ENCODE measurements at regions not wholly inside any gene's neighbourhood (a gene's known extent, or its start where the extent isn't known, plus 50 kb on each side); places are given as distances from the start of the nearest gene placed in this dataset.

GRCh38 chr6:113802779-113803178 is 54.4 kb upstream of the MARCKS start (continued):
- TF ChIP-seq JUND (IDR thresholded peaks at IDR 0.05) (no peak), ELF1 (IDR thresholded peaks at IDR 0.05; ENCODE audit: borderline replicate concordance, low read depth) (no peak), POLR2A (IDR thresholded peaks at IDR 0.05; ENCODE audit: borderline replicate concordance, extremely low read depth, insufficient read depth, insufficient read length) (no peak), CBX3 (IDR thresholded peaks at IDR 0.05; ENCODE audit: low read depth) (no peak), CTCF (IDR thresholded peaks at IDR 0.05 in 2 of 3, conservative IDR thresholded peaks at IDR 0.05 in 1 of 3; ENCODE audit: borderline replicate concordance in 1 of 3, insufficient read depth in 1 of 3, low read depth in 2 of 3, low read length in 2 of 3) (no peak)

GRCh38 chr6:113805173-113805790 is 51.9 kb upstream of the MARCKS start:
- H2AFZ ChIP-seq (ENCODE audit: low read depth, low read length, poor library complexity, severe bottlenecking) = no peak overlapping the region
- DNase-seq (ENCODE audit: low read depth, low spot score) = no peak
- no peaks in the 10 kb centered on the region for H3K9me3 ChIP-seq (ENCODE audit: control insufficient read depth in 1 of 2, insufficient read depth in 1 of 2, low read depth in 1 of 2, low read length in 2 of 2)
- H3K36me3 ChIP-seq (ENCODE audit: control insufficient read depth in 1 of 2, insufficient read depth in 2 of 2, low read length in 2 of 2) = no peaks in the 10 kb centered on the region
- no peaks in the 10 kb centered on the region for H3K4me1 ChIP-seq (ENCODE audit: control insufficient read depth in 1 of 2, insufficient read depth in 2 of 2, low read length in 2 of 2)
- no peak overlapping the region for H3K27ac ChIP-seq (ENCODE audit: low read depth, low read length)
- CTCF ChIA-PET = no interaction called here
- H4K20me1 ChIP-seq (ENCODE audit: insufficient read depth) = no peaks in the 10 kb centered on the region
- H3K4me2 ChIP-seq (ENCODE audit: low read length) = no peak overlapping the region
- ATAC-seq = no peak
- BruUV-seq (replicated peaks) = no TSS peak
- H3K79me2 ChIP-seq (ENCODE audit: insufficient read depth, low read length) = no peaks in the 10 kb centered on the region
- intact Hi-C loops (cut with micrococcal nuclease) = no loop called here
- POLR2A ChIA-PET = no interaction called here
- no peak overlapping the region for H3K4me3 ChIP-seq (replicated peaks in 1 of 2; ENCODE audit: low read depth in 1 of 2, low read length in 2 of 2)
- no peak overlapping the region for H3K9ac ChIP-seq (ENCODE audit: low read length)
- H3K9me2 ChIP-seq (ENCODE audit: insufficient read depth) = no peaks in the 10 kb centered on the region
- RAD21 ChIA-PET (ENCODE audit: low non-redundant PET in 1 of 2, low total read pairs in 2 of 2, uncharacterized antibody in 2 of 2, unreplicated experiment in 2 of 2) = no interaction called here
- H3K27me3 ChIP-seq (ENCODE audit: insufficient read depth, low read length) = no peaks in the 10 kb centered on the region
- TF ChIP-seq RAD21 (IDR thresholded peaks at IDR 0.05; ENCODE audit: low read depth) (no peak), EZH2phosphoT487 (IDR thresholded peaks at IDR 0.05; ENCODE audit: borderline replicate concordance) (no peak), FOSL1 (IDR thresholded peaks at IDR 0.05; ENCODE audit: low read depth) (no peak), CBX3 (IDR thresholded peaks at IDR 0.05; ENCODE audit: low read depth) (no peak), SIN3A (IDR thresholded peaks at IDR 0.05; ENCODE audit: low read depth) (no peak), JUND (IDR thresholded peaks at IDR 0.05) (no peak), YY1 (IDR thresholded peaks at IDR 0.05; ENCODE audit: extremely low read depth, insufficient replicate concordance, low read depth, low read length) (no peak), SRF (IDR thresholded peaks at IDR 0.05; ENCODE audit: low read depth) (no peak), EGR1 (IDR thresholded peaks at IDR 0.05; ENCODE audit: low read depth) (no peak), ELF1 (IDR thresholded peaks at IDR 0.05; ENCODE audit: borderline replicate concordance, low read depth) (no peak), POLR2A (IDR thresholded peaks at IDR 0.05; ENCODE audit: borderline replicate concordance, extremely low read depth, insufficient read depth, insufficient read length) (no peak), CTCF (IDR thresholded peaks at IDR 0.05 in 2 of 3, conservative IDR thresholded peaks at IDR 0.05 in 1 of 3; ENCODE audit: borderline replicate concordance in 1 of 3, insufficient read depth in 1 of 3, low read depth in 2 of 3, low read length in 2 of 3) (no peak), ATF3 (IDR thresholded peaks at IDR 0.05) (no peak), ZBTB33 (IDR thresholded peaks at IDR 0.05; ENCODE audit: extremely low read depth, insufficient replicate concordance, low read length) (no peak), ZFX (IDR thresholded peaks at IDR 0.05) (no peak)
